K562 (cell line): ENCODE measurements at regions not wholly inside any gene's neighbourhood (a gene's known extent, or its start where the extent isn't known, plus 50 kb on each side); places are given as distances from the start of the nearest gene placed in this dataset.

Experiments
- ATF2 ChIP-seq: sonication (generic); formaldehyde crosslinking; IDR thresholded peaks from 2 replicates; pipeline ENCODE4 v1.8.1; 2022; ENCODE audit warnings: missing genetic modification reagents
- CTCF ChIP-seq, 3 experiments: IDR thresholded peaks in 2 of 3; conservative IDR thresholded peaks in 1 of 3; 2 replicates each; pipeline ENCODE4 v1.5.1; 2011 to 2012; ENCODE audit warnings: low read length in 3 of 3, mild to moderate bottlenecking in 3 of 3, control low read depth in 2 of 3, improper control_type of control experiment in 1 of 3, inconsistent platforms in 1 of 3, low read depth in 1 of 3, mixed read lengths in 1 of 3, moderate library complexity in 1 of 3; ENCODE audit not compliant: insufficient read depth in 2 of 3
- THAP7 ChIP-seq: fragments of 250-450 bp; sonication (Bioruptor Pico); IDR thresholded peaks from 2 replicates; pipeline ENCODE4 v1.5.0; 2021

GRCh38 chr16:6381896-6382295 lies 950.7 kb upstream of the RBFOX1 start:
- no peak for TF ChIP-seq THAP7
- TF ChIP-seq ATF2 (CRISPR knock-in tag) = no peak
- TF ChIP-seq CTCF (IDR thresholded peaks at IDR 0.05 in 2 of 3, conservative IDR thresholded peaks at IDR 0.05 in 1 of 3; ENCODE audit: insufficient read depth in 2 of 3, low read depth in 1 of 3, low read length in 3 of 3) = no peak
